ENCODE measurements at regions not wholly inside any gene's neighbourhood (a gene's known extent, or its start where the extent isn't known, plus 50 kb on each side); places are given as distances from the start of the nearest gene placed in this dataset.

DNA sequence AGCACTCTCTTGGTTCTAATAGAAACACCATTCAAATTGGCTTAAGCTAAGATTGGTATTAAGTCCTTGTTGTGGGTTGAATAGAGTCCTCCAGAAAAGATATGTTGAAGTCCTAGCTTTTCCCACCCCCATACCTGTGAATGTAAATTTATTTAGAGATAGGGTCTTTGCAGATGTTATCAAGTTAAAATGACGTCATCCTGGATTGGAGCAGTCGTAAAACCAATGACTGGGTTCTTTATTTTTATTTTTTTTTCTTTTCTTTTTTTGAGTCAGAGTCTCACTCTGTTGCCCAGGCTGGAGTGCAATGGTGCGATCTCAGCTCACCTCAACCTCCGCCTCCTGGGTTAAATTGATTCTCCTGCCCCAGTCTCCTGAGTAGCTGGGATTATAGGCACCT, 658.6 kb upstream of the RBFOX1 start:
- Histone ChIP-seq H3K9ac (ENCODE audit: low read length) (no peak overlapping the region), H3K27me3 (ENCODE audit: low read depth, low read length) (no peaks in the 10 kb centered on the region), H3K4me2 (ENCODE audit: low read length) (no peak overlapping the region), H3K9me3 (ENCODE audit: insufficient read depth, low read length) (no peaks in the 10 kb centered on the region), H3K4me3 (ENCODE audit: low read length) (no peak overlapping the region), H4K20me1 (ENCODE audit: insufficient read depth, low read length) (no peaks in the 10 kb centered on the region), H2AFZ (ENCODE audit: low read depth, low read length) (no peak overlapping the region), H3K27ac (ENCODE audit: low read length) (no peak overlapping the region), H3K36me3 (replicated peaks; ENCODE audit: low read depth, low read length) (no peaks in the 10 kb centered on the region), H3K79me2 (ENCODE audit: low read length) (no peaks in the 10 kb centered on the region), H3K4me1 (ENCODE audit: low read length) (no peaks in the 10 kb centered on the region)
- no peak for TF ChIP-seq EZH2phosphoT487 (IDR thresholded peaks at IDR 0.05; ENCODE audit: low read depth)
- TF ChIP-seq, protein P1, sequence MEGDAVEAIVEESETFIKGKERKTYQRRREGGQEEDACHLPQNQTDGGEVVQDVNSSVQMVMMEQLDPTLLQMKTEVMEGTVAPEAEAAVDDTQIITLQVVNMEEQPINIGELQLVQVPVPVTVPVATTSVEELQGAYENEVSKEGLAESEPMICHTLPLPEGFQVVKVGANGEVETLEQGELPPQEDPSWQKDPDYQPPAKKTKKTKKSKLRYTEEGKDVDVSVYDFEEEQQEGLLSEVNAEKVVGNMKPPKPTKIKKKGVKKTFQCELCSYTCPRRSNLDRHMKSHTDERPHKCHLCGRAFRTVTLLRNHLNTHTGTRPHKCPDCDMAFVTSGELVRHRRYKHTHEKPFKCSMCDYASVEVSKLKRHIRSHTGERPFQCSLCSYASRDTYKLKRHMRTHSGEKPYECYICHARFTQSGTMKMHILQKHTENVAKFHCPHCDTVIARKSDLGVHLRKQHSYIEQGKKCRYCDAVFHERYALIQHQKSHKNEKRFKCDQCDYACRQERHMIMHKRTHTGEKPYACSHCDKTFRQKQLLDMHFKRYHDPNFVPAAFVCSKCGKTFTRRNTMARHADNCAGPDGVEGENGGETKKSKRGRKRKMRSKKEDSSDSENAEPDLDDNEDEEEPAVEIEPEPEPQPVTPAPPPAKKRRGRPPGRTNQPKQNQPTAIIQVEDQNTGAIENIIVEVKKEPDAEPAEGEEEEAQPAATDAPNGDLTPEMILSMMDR (IDR thresholded peaks at IDR 0.05; ENCODE audit: low read depth, low read length) = no peak

DNA sequence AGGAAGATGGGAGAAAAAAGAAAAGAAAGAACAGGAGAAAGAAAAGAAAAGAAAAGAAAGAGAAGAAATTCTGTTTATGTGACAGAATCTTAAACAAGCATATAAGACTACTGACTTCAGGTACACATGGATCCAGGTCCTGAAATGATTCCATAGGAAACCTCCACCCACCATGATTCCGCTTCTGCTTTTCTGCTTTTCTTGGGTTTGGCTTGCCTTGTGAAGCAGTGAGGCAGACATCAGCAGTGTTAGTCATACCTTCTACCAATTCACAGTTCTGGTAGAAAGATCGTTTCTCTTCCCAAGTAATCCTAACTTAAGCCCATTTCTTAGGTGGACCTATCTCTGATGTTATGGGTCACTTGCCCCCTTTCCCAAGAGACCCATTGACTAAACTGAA, 660.1 kb upstream of the RBFOX1 start:
- no peak overlapping the region for H3K9ac ChIP-seq (ENCODE audit: low read length)
- no peak overlapping the region for H3K27ac ChIP-seq (ENCODE audit: low read length)
- H3K79me2 ChIP-seq (ENCODE audit: low read length) = no peaks in the 10 kb centered on the region
- H3K4me3 ChIP-seq (ENCODE audit: low read length) = no peak overlapping the region
- no peaks in the 10 kb centered on the region for H3K36me3 ChIP-seq (replicated peaks; ENCODE audit: low read depth, low read length)
- no peak overlapping the region for H2AFZ ChIP-seq (ENCODE audit: low read depth, low read length)
- H4K20me1 ChIP-seq (ENCODE audit: insufficient read depth, low read length) = no peaks in the 10 kb centered on the region
- H3K4me1 ChIP-seq (ENCODE audit: low read length) = no peaks in the 10 kb centered on the region
- no peaks in the 10 kb centered on the region for H3K27me3 ChIP-seq (ENCODE audit: low read depth, low read length)
- no peaks in the 10 kb centered on the region for H3K9me3 ChIP-seq (ENCODE audit: insufficient read depth, low read length)
- TF ChIP-seq, protein P1 (IDR thresholded peaks at IDR 0.05; ENCODE audit: low read depth, low read length) = no peak
- no peak for TF ChIP-seq EZH2phosphoT487 (IDR thresholded peaks at IDR 0.05; ENCODE audit: low read depth)
- no peak overlapping the region for H3K4me2 ChIP-seq (ENCODE audit: low read length)

DNA sequence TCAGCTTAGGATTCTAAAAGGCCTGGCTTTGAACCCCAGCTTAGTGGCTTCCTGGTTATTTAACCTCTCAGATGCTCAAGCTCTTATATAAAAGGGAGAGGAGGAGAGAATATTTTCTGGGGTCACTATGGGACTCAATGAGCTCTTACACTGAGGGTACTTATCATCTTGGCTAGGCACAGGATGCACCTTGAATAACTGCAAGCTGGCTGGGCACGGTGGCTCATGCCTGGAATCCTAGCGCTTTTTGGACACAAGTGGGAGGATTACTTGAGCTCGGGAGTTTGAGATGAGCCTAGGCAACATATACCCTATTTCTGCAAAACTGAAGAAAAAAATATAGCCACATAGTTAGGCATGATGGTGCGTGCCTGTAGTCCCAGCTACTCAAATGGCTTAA, 665.3 kb upstream of the RBFOX1 start:
- Histone ChIP-seq H3K4me2 (ENCODE audit: low read length) (no peak overlapping the region), H3K4me3 (ENCODE audit: low read length) (no peak overlapping the region), H3K4me1 (ENCODE audit: low read length) (no peaks in the 10 kb centered on the region), H4K20me1 (ENCODE audit: insufficient read depth, low read length) (no peaks in the 10 kb centered on the region), H3K36me3 (replicated peaks; ENCODE audit: low read depth, low read length) (no peaks in the 10 kb centered on the region), H2AFZ (ENCODE audit: low read depth, low read length) (no peak overlapping the region), H3K9me3 (ENCODE audit: insufficient read depth, low read length) (no peaks in the 10 kb centered on the region), H3K27me3 (ENCODE audit: low read depth, low read length) (no peaks in the 10 kb centered on the region), H3K9ac (ENCODE audit: low read length) (no peak overlapping the region), H3K27ac (ENCODE audit: low read length) (no peak overlapping the region), H3K79me2 (ENCODE audit: low read length) (no peaks in the 10 kb centered on the region)
- TF ChIP-seq EZH2phosphoT487 (IDR thresholded peaks at IDR 0.05; ENCODE audit: low read depth) = no peak
- TF ChIP-seq, protein P1 (IDR thresholded peaks at IDR 0.05; ENCODE audit: low read depth, low read length) = no peak

DNA sequence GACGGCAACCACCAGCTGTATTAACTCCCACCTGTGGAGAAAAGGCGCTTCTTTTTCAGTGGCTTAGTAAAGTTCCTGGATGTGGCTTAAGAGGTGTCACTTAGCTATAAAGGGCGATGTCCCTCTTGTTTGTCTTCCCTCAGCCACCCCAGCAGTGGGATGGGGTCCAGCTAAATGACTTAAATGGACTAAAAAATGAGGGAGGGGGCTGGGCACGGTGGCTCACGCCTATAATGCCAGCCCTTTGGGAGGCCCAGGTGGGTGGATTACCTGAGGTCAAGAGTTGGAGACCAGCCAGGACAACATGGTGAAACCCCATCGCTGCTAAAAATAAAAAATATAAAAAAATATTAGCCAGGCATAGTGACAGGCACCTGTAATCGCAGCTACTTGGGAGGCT, 667.5 kb upstream of the RBFOX1 start:
- Histone ChIP-seq H2AFZ (ENCODE audit: low read depth, low read length) (no peak overlapping the region), H3K9ac (ENCODE audit: low read length) (no peak overlapping the region), H3K9me3 (ENCODE audit: insufficient read depth, low read length) (no peaks in the 10 kb centered on the region), H3K27me3 (ENCODE audit: low read depth, low read length) (no peaks in the 10 kb centered on the region), H4K20me1 (ENCODE audit: insufficient read depth, low read length) (no peaks in the 10 kb centered on the region), H3K79me2 (ENCODE audit: low read length) (no peaks in the 10 kb centered on the region), H3K27ac (ENCODE audit: low read length) (no peak overlapping the region), H3K4me3 (ENCODE audit: low read length) (no peak overlapping the region), H3K36me3 (replicated peaks; ENCODE audit: low read depth, low read length) (no peaks in the 10 kb centered on the region), H3K4me1 (ENCODE audit: low read length) (no peaks in the 10 kb centered on the region), H3K4me2 (ENCODE audit: low read length) (no peak overlapping the region)
- TF ChIP-seq, protein P1 (IDR thresholded peaks at IDR 0.05; ENCODE audit: low read depth, low read length) = no peak
- TF ChIP-seq EZH2phosphoT487 (IDR thresholded peaks at IDR 0.05; ENCODE audit: low read depth) = no peak
